Renal cortical epithelial cell (primary cell): ENCODE measurements at regions not wholly inside any gene's neighbourhood (a gene's known extent, or its start where the extent isn't known, plus 50 kb on each side); places are given as distances from the start of the nearest gene placed in this dataset.
"Not testable (repeated sequence)": the region's sequence is repeated elsewhere in the genome, so short reads cannot be mapped to it uniquely, and the experiment has no call there.

Source experiments
- DNase-seq: peaks from one replicate; pipeline ENCODE4 v3.0.0-alpha.2; 2011; ENCODE audit warnings: low read depth

DNA sequence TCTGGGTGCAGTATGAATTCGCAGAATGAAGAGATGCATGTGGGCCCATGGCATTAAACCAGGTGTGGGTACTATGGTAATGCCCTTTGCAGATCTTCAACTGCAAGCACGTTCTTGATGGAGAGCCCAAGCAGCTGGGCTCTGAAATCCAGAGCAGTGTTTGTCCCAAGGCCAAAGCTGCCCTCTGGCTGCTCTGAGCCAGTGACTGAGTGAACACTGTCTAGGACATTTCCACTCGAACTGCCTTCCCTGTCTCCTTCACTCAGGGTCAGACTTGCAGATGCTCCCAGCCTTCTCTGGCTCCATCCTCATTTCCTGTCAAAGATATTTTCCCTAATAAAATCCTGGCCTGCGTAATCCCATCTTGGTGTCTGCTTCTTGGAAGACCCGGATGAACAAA, 80.2 kb upstream of the GJB6 start:
- no peak for DNase-seq

DNA sequence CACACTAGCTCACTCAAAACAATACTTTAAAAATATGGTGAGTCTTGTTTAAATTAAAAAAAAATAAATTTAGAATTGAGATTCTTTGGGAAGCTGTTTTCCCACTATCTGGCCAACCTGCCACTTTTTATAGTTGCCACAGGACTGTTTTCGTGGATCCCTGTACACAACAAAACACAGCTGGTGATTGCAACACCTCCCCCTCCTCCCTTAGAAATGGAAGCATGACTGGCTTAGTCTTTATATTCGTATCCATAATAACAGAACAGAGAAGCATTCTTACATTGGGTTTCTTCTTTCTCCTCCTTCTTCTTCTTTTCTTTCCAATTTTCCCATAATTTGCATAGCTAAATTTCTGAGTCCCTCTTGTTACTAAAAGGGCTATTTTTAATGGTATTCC, 79.5 kb upstream of the GJB6 start:
- no peak for DNase-seq

DNA sequence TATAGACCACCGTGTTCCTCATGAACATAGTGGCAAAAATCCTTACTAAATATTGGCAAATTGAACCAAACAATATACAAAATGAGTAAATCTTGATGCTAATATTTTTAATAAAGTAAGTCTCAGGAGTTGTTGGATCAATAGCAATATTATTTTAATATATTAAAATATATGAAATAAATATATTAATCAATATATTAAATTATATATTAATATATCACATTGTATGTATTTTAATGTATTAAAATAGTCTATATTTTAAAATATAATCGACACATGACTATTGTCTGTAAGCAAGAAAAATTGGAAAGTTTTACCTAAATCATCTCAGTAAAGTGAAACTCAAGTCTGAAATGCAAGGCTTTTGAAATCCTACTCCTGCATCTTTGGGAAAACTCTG, 78.9 kb upstream of the GJB6 start:
- no peak for DNase-seq

DNA sequence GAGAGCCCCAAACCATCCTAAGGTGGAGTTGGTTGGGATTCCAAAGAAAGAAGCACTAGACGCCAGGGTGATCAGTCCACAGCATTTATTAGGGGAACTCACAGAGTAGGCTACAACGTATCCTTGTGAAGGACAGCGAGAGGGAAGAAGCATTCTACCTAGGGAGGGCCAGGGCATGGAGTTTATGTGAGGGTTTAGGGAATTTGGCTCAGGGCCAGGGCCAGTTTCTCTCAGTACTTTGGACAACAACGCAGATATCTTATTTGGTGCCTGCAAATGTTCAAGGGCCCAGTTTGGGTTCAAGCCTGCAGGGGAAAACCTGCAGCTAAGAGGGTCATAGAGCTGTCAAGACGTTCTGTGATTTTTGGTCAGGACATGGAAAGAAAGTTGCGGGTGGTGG, 73.9 kb upstream of the GJB6 start:
- DNase-seq = no peak

DNA sequence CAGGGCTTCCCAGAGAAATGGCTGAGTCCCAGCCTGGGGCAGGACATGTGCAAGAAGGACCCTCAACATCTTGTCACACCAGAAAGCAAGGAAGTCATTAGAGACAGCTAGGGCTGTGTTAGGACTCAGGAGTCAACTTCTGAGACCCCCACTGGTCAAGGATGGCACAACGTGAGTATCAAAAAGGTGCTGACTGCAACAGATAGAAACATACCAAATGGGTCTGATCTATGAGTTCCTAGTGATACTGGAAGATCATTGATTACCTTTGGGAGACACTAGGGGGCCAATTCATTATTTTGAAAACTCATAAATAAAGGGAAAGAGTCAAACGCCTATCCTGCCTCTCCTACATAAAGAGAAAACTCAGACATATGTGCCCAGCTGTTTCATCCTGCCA, 73.5 kb upstream of the GJB6 start:
- DNase-seq = no peak

DNA sequence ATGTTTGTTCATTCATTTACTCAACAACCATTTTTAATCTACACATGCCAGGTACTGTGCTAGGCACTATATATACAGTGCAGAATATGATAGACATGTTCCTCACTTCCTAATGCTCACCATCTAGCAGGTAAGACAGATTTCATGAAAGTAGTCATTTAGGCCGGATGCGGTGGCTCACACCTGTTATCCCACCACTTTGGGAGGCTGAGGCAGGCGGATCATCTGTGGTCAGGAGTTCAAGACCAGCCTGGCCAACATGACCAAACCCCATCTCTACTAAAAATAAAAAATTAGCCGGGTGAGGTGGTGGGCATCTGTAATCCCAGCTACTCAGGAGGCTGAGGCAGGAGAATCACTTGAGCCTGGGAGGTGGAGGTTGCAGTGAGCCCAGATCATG, 71.9 kb upstream of the GJB6 start:
- not testable (repeated sequence) for DNase-seq

DNA sequence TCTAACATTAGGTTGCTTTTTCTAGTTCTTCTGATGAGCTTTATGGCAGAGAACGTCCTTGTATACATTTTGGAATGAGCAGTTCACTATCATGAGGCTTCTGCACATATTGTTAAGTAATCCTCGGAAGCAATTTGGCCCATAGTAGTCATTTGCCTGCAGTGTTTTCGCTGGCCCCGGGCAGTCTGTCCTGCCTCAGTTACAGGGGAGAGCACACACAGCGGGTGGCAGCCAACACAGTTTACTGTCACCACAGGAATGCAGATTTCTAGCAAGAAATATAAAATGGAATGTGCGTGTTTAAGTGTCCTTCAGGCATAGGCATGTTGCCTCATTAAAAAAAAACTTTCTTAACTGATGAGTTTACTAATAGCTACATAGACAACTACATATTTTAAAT, 71.5 kb upstream of the GJB6 start:
- no peak for DNase-seq

DNA sequence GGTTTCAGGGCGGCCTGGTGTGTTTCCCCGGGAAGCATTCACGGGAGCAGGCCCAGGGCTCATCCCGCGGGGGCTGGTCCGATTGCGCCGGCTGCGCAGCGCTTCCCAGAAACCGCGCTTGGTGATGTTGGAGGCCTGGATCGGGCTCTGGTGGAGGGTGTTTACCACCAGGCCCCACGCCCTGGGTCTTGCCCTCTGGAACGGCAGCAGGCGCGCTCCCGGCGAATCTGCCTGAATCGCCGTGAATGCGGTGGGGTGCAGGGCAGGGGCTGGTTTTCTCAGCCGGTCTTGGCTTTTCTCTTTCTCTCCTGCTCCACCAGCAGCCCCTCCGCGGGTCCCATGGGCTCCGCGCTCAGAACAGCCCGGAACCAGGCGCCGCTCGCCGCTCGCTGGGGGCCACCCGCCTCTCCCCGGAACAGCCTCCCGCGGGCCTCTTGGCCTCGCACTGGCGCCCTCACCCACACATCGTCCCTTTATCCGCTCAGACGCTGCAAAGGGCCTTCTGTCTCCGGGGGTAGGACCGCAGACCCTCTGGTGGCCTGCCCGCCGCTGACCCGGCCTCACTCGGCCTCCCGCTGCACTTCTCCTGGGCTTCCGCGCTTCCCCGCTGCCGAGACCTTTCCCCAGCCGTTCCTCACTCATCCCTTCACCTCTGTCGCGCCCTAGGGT, 69.4 kb upstream of the GJB6 start:
- DNase-seq = no peak

DNA sequence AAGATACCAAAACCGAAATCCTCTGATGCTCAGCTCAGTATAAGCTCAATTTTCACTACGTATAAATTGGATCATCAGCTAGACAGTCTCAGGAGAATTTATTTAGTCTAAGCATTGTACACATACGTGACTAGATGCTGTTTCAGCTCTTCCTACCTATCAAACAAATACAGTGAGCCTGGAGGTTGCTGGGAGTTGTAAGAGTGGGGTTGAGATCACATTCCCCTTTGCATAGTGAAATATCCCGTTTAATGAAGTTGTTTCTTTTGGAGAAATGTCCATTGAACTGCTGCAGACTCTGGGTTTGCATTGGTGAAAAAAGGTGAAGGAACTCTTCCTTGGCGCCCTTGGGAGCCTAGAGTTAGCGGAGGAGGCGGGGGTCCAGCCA, 68.9 kb upstream of the GJB6 start:
- no peak for DNase-seq

DNA sequence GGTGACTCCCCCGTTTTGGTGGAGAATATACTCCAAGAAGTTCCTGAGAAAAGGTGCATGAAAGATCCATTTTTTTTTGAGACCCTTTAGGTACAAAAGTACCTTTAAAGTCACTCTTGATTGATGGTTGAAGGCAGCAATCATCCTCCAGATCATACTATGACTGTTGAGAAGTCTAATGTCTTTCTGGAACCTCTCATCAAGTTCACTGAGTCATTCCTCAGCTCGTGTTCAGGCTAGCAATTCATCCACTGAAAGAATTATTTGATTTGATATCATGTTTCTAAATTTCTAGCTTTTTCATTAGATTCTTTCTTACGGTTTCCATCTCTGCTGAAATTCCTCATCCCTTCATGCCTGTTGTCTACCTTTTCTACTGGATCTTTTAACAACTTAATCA, 65.1 kb upstream of the GJB6 start:
- no peak for DNase-seq

DNA sequence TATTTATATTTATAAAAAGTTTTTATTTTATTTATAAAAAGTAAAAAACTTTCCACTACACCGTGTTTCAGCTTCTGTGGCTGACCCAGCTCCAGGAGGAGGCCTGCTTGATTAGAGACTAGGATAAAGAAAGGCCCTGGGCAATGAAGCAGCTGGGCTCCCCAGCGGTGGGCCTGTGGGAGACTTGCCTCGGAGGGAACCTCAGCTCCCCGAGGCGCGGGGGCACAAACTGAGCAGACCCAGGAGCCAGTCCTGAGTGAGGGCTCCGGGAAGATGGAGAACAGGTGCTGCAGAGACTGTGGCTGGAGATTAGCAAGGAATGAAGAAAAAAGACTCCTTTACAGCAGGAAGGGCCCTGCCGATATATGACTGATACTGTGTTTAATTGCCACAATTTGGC, 63.8 kb upstream of the GJB6 start:
- DNase-seq = no peak

DNA sequence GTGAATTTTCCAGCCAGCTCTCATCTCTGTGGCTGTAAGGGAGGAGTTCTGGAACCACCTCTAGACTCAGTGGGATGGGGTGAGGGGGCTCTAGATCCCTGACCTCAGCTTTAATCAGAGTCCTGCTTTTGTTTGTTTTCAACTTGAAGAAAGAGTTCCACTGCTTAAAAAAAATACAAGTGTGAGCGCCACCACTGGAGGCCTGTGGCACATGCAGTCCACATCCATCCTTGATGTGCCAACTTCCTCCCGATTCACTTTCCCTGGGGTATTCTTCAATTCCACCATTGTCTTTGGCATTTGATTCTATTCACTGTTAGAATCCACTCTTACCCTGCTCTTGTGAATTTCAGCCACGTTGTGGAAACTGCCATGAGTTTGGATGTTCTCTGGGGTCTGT, 62.4 kb upstream of the GJB6 start:
- DNase-seq = no peak

DNA sequence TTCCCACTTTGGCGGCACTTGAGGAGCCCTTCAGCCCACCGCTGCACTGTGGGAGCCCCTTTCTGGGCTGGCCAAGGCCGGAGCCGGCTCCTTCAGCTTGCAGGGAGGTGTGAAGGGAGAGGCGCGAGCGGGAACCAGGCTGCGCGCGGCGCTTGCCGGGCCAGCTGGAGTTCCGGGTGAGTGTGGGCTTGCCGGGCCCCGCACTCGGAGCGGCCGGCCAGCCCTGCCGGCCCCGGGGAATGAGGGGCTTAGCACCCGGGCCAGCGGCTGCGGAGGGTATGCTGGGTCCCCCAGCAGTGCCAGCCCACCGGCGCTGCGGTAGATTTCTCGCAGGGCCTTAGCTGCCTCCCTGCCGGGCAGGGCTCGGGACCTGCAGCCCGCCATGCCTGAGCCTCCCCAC, 60.2 kb upstream of the GJB6 start:
- DNase-seq = not testable (repeated sequence)

DNA sequence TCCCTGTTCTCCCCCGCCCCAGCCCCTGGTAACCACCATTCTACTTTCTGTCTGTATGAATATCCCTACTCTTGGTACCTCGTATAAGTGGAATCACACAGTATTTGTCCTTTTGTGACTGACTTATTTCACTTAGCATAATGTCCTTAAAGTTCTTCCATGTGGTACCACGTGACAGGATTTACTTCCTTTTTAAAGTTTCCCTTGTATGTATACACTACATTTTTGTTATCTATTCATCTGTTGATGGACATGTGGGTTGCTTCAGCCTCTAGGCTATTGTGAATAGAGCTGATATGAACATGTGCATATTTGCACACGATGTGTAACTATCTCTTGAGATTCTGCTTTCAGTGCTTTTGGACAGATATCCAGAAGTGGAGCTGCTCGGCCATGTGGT, 59.6 kb upstream of the GJB6 start:
- DNase-seq = no peak

DNA sequence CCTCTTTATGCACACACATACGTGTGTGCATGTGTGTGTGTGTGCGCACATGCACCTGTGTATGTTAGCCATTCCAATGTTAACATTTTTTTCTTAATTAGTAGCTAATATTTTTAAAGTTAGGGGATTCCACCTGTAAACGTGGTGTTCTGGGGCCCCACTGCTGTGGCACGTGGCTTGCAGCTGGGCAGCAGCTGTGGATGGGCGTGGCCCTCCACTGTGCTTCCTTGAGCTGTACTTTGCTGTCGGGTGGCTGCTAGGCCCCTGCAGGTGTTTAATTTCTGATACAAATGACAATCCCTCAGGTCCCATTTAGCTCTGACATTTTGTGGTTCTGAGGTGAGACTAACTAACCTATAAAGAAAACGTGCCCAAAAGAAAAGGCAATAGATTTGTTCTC, 58.9 kb upstream of the GJB6 start:
- DNase-seq = no peak

DNA sequence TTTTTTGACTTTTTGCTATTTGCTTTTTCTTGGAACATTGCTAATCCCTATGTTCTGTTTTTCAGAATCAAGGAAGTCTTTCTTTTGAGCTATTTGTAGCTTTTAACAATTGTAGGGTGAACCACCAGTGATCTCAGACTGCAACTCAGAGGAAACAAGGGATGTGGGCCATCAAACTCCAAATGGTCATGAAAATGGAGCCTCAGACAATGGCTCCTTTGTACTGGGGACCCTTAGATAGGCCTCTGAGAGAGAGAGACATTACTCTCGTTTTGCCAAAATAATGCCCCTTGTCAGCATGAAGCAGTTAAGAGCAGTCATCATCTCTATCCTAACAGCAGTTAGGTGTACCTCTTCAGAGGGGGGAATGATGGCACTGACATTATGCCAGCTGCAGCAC, 56.4 kb upstream of the GJB6 start:
- DNase-seq = no peak

DNA sequence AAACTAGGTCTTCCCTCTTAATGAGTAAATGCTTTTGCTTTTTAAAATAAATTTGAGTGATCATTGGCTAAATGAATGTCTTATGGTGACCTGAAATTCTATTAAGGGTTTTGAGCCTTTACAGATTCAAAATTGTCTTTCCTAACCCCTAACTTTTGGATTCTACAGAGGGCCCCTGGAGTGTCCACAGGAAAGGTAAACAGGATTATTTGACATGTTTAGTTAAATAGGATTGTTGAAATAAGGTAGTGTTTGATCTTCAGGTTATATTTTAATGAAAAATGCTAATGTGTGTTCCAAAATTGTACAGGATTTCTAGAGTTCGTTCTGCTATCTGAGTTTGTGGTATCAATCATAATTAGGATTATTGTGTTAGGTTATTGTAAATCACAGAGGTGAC, 55.9 kb upstream of the GJB6 start:
- no peak for DNase-seq

DNA sequence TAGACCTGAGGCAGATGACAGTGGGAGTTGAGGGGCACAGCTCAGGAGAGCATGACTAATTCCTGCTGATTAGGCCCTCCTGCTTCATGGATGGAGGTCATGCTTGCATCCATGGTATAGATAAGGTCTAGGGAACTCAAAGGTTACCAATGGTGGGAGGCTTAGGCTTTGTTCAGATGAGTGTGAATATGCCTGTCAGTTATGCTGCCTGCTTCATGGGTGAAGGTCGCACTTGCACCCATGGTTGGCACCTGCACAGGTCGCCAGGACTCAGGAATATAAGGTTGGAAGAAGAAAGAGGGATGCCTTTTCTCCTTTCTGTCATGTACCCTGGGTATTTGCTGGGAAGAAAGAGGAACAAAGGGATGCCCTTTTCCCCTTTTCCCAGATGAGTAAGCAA, 53.4 kb upstream of the GJB6 start:
- DNase-seq = no peak
